Left cardiac atrium (tissue), 4 donors: ENCODE measurements at regions not wholly inside any gene's neighbourhood (a gene's known extent, or its start where the extent isn't known, plus 50 kb on each side); places are given as distances from the start of the nearest gene placed in this dataset.
"Not testable (repeated sequence)": the region's sequence is repeated elsewhere in the genome, so short reads cannot be mapped to it uniquely, and the experiment has no call there.

Source experiments
- ATAC-seq, 2 donors: fragments of 200-7000 bp; cut with Tn5 transposase; one replicate each; pipeline ENCODE4 v1.9.1; 2020; ENCODE audit warnings: mild to moderate bottlenecking in 2 of 2, moderate library complexity in 2 of 2
- DNase-seq: peaks from one replicate; pipeline ENCODE4 v3.0.0-alpha.2; 2020
- intact Hi-C, 2 donors: fragments of 100-400 bp; cut with DNase I; formaldehyde crosslinking; loops; one replicate each; pipeline versions ENCODE4 v1.14.1 to v1.15.1; 2022 to 2023
- donor health status: DM: no; HTN: yes; CAD: no.
- donor health status: DM: no; HTN: yes; CAD: no; lungs with severe emphysema.
- donor health status: DM: yes; HTN: yes; CAD: no.
- donor health status: Dilated cardiomyopathy.

DNA sequence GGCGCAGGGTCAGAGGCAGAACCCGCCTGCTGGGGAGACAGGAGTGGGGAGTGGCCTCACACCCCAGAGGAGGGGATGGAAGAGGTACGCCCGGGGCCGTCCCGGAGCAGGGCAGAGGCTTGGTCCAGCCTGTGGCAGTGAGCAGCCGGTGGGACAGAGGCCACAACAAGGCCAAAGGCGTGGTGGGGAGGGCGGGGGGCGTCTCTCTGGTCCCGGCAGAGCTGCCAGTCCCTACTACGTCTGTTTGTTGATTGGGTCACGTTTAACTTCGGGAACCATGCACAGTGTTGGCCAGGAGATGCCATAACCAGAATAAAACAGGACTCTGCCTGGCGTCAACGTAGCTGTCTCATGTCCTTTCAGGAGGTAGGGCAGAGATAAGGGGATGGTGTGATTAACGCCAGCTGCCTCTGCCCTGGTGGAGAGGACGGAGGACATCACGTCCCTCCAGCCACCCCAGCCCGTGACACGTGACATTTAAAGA lies 192.8 kb downstream of the BANP start:
- DNase-seq (peak; percentile 72), ATAC-seq (peak; percentile 60 to 86)
- intact Hi-C loops = loop anchor here in 1 of 2 donors (5.0 kb wide), 1 partner anchor 67 kb away; no protein-coding TSS in a partner anchor

- intact Hi-C loops, ATAC-seq, DNase-seq: not testable (repeated sequence)
These were observed 194.1 kb downstream of the BANP start for GRCh38 chr16:88145376-88145775.

DNA sequence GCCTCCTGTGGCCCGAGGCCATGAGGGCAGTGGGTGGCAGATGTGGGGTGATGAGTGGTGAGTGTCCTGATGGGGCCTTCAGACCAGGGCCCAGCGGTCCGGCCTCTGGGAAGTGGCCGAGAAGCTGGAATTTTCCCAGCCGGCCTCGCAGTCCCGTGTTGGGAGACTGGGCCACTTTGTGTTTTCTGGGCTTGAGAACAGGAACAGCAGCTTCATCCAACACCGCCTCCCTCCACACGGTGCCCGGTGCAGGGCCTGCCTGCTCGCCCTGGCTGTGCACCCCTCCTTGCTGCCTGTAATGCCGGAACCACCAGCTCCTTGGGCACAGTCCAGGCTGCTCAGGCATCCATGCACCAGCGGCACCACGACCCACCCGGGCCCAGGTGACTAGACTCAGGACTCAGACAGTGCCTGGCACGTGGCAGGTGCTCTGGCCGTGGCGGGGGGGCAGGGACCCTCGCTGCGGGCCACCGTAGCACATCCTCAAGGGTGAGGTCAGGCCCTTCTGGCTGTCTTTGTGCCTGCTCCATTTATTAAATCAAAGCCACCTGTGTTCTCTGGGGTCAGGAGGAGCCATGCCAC lies 194.7 kb downstream of the BANP start:
- not testable (repeated sequence) for DNase-seq

DNA sequence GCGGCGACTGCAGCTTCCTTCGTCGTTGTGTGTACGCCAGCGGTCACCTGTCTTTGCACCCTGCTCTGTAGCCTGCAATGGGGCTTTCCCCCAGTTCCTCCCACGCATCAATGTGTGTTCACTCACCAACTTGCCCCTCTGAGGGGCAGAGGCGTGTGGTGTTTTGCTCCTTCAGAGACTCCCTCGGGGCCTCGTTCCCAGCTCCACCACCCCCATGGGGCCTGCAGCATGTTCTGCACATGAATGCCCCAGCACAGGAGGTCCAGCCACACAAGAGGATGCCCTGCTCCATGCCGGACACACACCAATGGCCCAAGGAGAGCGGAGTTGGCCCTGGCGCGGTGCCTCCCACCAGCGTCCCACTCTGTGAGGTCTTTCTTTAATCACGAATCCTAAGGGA lies 196.8 kb downstream of the BANP start:
- intact Hi-C loops, DNase-seq, ATAC-seq: not testable (repeated sequence)

More for the DNA sequence above, 194.7 kb downstream of the BANP start:
- ATAC-seq, intact Hi-C loops: not testable (repeated sequence)

GRCh38 chr16:88148682-88149081 lies 197.4 kb downstream of the BANP start:
- intact Hi-C loops, ATAC-seq, DNase-seq: not testable (repeated sequence)

DNA sequence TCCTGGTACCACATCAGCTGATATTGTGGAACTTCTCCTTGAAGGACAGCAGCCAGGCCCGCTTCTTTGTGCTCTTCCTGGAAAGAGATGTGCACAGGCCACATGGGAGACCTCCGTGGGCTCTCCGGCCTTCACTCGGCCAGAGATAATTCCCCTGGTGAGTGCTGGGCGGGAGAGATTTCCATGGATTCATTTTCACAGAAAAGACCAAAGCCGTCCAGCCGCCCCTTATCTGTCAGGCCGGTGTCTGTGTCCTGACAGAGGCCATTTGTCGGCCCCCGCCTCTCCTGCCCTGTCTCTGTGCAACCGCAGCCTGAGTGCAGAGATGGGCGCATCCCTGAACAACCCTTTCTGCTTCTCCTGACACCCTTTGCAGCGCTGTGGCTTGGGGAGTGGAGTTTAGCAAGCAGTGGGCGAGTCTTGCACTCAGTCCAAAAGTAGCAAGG lies 197.9 kb downstream of the BANP start:
- intact Hi-C loops, ATAC-seq, DNase-seq: not testable (repeated sequence)

DNA sequence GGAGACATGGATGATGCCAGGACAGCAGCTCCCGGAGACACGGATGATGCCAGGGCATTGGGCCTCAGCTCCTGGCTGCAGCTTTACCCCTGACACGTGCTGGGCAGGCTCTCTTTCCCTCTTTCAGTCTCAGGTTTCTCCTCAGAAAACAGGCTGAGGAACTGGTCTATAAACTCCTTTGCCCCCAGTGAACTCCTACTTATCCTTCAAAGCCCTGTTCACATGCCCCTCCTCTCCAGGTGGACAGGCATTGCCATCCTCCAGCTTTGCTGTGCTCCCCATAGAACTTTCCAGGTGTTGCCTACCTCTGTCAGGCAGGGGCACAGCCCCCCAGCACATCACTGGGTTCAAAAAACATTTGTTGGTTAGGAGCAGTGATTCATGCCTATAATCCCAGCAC lies 198.4 kb downstream of the BANP start:
- DNase-seq, ATAC-seq, intact Hi-C loops: not testable (repeated sequence)

- ATAC-seq, DNase-seq, intact Hi-C loops: not testable (repeated sequence)
These were observed 199.4 kb downstream of the BANP start for GRCh38 chr16:88150456-88151128.

DNA sequence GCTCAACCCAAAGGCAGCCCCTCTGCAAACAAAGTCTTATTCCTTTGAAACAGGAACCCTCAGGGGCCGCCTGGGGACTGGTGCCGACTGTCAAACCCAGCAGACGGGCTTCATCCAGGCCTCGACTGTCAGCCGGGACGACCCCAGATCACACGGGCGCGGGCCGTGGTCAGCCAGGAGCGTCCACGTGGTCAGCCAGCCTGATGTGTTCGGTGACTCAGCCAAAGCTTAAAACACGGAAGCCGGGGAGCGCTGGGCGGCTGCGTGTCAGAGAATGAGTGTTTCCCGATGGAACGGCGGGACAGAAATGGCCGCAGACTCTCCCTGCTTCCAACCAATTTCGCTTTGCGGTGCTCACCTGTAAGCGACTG lies 199.9 kb downstream of the BANP start:
- ATAC-seq = peak; percentile 24 to 36
- intact Hi-C loops = not testable (repeated sequence)

GRCh38 chr16:88151859-88152843 lies 200.9 kb downstream of the BANP start:
- DNase-seq, intact Hi-C loops: not testable (repeated sequence)
- peak; percentile 24 for ATAC-seq

More for the DNA sequence above, 199.9 kb downstream of the BANP start:
- DNase-seq = not testable (repeated sequence)

- intact Hi-C loops, DNase-seq: not testable (repeated sequence)
- ATAC-seq = peak; percentile 51 to 52
These were observed 201.6 kb downstream of the BANP start for GRCh38 chr16:88152879-88153278.

- intact Hi-C loops, ATAC-seq: not testable (repeated sequence)
These were observed 202.3 kb downstream of the BANP start for GRCh38 chr16:88153516-88153915.

GRCh38 chr16:88154886-88155285 lies 203.7 kb downstream of the BANP start:
- ATAC-seq, DNase-seq, intact Hi-C loops: not testable (repeated sequence)

More at GRCh38 chr16:88153516-88153915, 202.3 kb downstream of the BANP start:
- DNase-seq = not testable (repeated sequence)

GRCh38 chr16:88155681-88156080 lies 204.4 kb downstream of the BANP start:
- ATAC-seq, DNase-seq, intact Hi-C loops: not testable (repeated sequence)

DNA sequence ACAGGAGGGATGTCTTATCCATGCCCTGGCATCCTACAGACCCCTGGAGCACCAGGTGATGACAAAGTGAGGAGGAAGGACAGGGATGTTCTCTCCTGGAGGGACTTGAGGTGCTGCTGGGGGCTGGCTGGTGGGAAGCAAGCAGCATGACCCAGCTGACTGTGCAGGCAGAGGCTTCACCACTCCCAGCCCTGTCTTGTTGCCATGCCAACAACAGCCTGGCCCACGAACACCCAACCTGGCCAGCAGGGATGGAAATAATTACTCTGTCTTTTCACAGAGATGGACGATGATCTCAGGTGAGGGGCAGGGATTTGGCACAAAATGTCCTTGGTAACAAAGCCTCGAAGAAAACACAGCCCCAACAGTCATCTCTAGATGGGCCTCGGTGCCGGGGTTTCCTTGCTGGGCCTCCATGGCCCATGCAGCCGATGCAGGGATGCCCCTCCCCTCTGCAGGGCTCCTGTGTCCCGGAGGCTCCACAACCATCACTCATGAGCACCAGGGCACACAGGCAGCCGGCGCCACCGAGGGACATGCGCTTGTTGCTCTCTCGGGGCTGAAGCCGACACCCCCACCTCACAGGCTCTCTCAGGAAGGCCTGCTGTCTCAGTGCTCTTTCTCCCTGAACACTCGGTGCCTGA lies 205.5 kb downstream of the BANP start:
- DNase-seq, intact Hi-C loops, ATAC-seq: not testable (repeated sequence)

DNA sequence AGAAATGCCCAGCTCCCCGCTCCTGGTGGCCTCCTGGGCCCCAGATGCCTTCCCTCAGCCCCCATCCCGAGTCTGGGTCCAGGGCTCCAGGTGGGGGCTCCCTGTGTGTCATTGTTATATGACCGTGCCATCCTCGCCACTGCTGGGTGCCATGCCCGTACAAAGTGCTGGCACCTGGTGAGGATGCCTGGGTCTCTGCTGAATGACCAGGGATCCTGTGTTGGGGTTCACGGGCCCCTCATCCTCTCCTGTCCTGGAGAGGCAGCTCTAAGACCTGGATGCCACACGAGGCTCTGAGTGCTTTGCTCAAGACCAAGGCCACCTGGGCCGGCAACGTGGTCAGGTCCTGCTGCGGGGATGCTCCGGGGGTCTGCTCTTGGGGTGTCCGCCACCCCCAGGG lies 206.5 kb downstream of the BANP start:
- ATAC-seq, intact Hi-C loops, DNase-seq: not testable (repeated sequence)

- ATAC-seq = not testable (repeated sequence)
These were observed 207.2 kb downstream of the BANP start for GRCh38 chr16:88158256-88159045.

More at GRCh38 chr16:88158256-88159045, 207.2 kb downstream of the BANP start:
- DNase-seq, intact Hi-C loops: not testable (repeated sequence)
